H1 (cell line): ENCODE measurements at regions not wholly inside any gene's neighbourhood (a gene's known extent, or its start where the extent isn't known, plus 50 kb on each side); places are given as distances from the start of the nearest gene placed in this dataset.

Source experiments
- CTCF ChIA-PET: fragments of 300-600 bp; sonication (Branson Sonifier 250); formaldehyde crosslinking; loops from one replicate; lab custom pipeline; 2021; ENCODE audit not compliant: partially characterized antibody; lab: Charles Lee
- POLR2A ChIA-PET: fragments of 300-600 bp; sonication (Branson Sonifier 250); formaldehyde crosslinking; loops from one replicate; lab custom pipeline; 2021; ENCODE audit warnings: inconsistent platforms; ENCODE audit not compliant: partially characterized antibody; lab: Charles Lee
- DNase-seq, 2 experiments: peaks; one replicate each; pipeline versions ENCODE4 v3.0.0 to v3.0.0-alpha.2; 2010 to 2022; ENCODE audit warnings: low spot score in 2 of 2, low read depth in 1 of 2, mixed read lengths in 1 of 2
- FAIRE-seq: peaks from 2 replicates; lab custom pipeline; 2011; peaks lifted over from hg19 to GRCh38; lab: Jason Lieb, UNC
- H2AFZ ChIP-seq: 2 replicates; pipeline ENCODE4 v1.8.1; 2012; ENCODE audit warnings: low read length, inconsistent platforms
- H2AK5ac ChIP-seq: 2 replicates; pipeline ENCODE4 v1.6.1; 2013; ENCODE audit warnings: low read depth, low read length
- H2BK120ac ChIP-seq: replicated peaks from 2 replicates; pipeline ENCODE3; 2013; ENCODE audit warnings: low read depth, low read length, inconsistent platforms
- H2BK12ac ChIP-seq: 2 replicates; pipeline ENCODE4 v1.6.1; 2013; ENCODE audit warnings: low read depth, low read length
- H2BK15ac ChIP-seq: 2 replicates; pipeline ENCODE4 v1.6.1; 2013; ENCODE audit warnings: low read length
- H2BK20ac ChIP-seq: 2 replicates; pipeline ENCODE4 v1.6.1; 2013; ENCODE audit warnings: low read length
- H2BK5ac ChIP-seq: 2 replicates; pipeline ENCODE4 v1.6.1; 2013; ENCODE audit warnings: low read depth, low read length
- H3K14ac ChIP-seq: 2 replicates; pipeline ENCODE4 v1.6.1; 2013; ENCODE audit warnings: inconsistent platforms; ENCODE audit not compliant: insufficient read length
- H3K18ac ChIP-seq: 2 replicates; pipeline ENCODE4 v1.6.1; 2013; ENCODE audit warnings: low read length; ENCODE audit errors: extremely low read depth
- H3K23ac ChIP-seq: 2 replicates; pipeline ENCODE4 v1.6.1; 2013; ENCODE audit warnings: inconsistent platforms; ENCODE audit not compliant: insufficient read length
- H3K23me2 ChIP-seq: 2 replicates; pipeline ENCODE4 v1.6.1; 2013; ENCODE audit warnings: low read depth, low read length
- H3K27ac ChIP-seq: 2 replicates; pipeline ENCODE4 v1.6.1; 2011; ENCODE audit warnings: low read depth, low read length, inconsistent platforms
- H3K27me3 ChIP-seq, 4 experiments: replicated peaks in 1 of 4; 1 replicate in 1 of 4; 2 replicates in 3 of 4; pipeline versions ENCODE4 v1.6.1 to v1.8.1; 2011 to 2013; ENCODE audit warnings: low read length in 3 of 4, mild to moderate bottlenecking in 3 of 4, inconsistent platforms in 2 of 4, mixed read lengths in 2 of 4, moderate library complexity in 1 of 4; ENCODE audit not compliant: control insufficient read depth in 3 of 4, insufficient read depth in 3 of 4; ENCODE audit errors: extremely low read depth in 1 of 4
- H3K36me3 ChIP-seq, 4 experiments: 2 replicates each; pipeline versions ENCODE4 v1.6.1 to v1.8.1; 2011 to 2013; ENCODE audit warnings: mild to moderate bottlenecking in 4 of 4, low read length in 3 of 4, moderate library complexity in 2 of 4, control low read depth in 1 of 4, inconsistent platforms in 1 of 4; ENCODE audit not compliant: insufficient read depth in 4 of 4, control insufficient read depth in 2 of 4
- H3K4ac ChIP-seq: replicated peaks from 2 replicates; pipeline ENCODE3; 2013; ENCODE audit warnings: low read length, low read depth, mixed read lengths, inconsistent platforms; ENCODE audit not compliant: insufficient read length
- H3K4me1 ChIP-seq, 4 experiments: replicated peaks in 1 of 4; 1 replicate in 1 of 4; 2 replicates in 3 of 4; pipeline versions ENCODE4 v1.6.1 to v1.8.1; 2011 to 2013; ENCODE audit warnings: low read length in 3 of 4, inconsistent platforms in 2 of 4, mixed read lengths in 1 of 4; ENCODE audit not compliant: insufficient read depth in 4 of 4, control insufficient read depth in 3 of 4
- H3K4me2 ChIP-seq, 2 experiments: 2 replicates each; pipeline versions ENCODE4 v1.6.1 to v1.8.1; 2011 to 2013; ENCODE audit warnings: low read depth in 2 of 2, low read length in 2 of 2, control low read depth in 1 of 2, inconsistent platforms in 1 of 2, mild to moderate bottlenecking in 1 of 2; ENCODE audit not compliant: insufficient read depth in 1 of 2
- H3K4me3 ChIP-seq, 4 experiments: fragments of 200-600, 300-600 bp in 1 of 4; sonication (generic), shearing (Covaris generic), sonication (Bioruptor Twin) in 1 of 4; 2 replicates each; pipeline versions ENCODE4 v1.5.1 to v1.8.1; 2011 to 2016; ENCODE audit warnings: low read length in 4 of 4, low read depth in 3 of 4, control low read depth in 2 of 4, inconsistent platforms in 2 of 4, mild to moderate bottlenecking in 2 of 4, mixed read lengths in 1 of 4, moderate library complexity in 1 of 4; ENCODE audit not compliant: insufficient read depth in 2 of 4; ENCODE audit errors: extremely low read depth in 1 of 4
- H3K56ac ChIP-seq: replicated peaks from 2 replicates; pipeline ENCODE3; 2013; ENCODE audit warnings: low read depth, mild to moderate bottlenecking, mixed read lengths, low read length, inconsistent platforms; ENCODE audit not compliant: insufficient read length
- H3K79me1 ChIP-seq: 2 replicates; pipeline ENCODE4 v1.6.1; 2013; ENCODE audit warnings: low read depth, low read length, control low read depth
- H3K79me2 ChIP-seq, 2 experiments: 2 replicates each; pipeline versions ENCODE4 v1.6.1 to v1.8.1; 2012 to 2013; ENCODE audit warnings: low read length in 2 of 2, mild to moderate bottlenecking in 2 of 2, inconsistent platforms in 1 of 2; ENCODE audit not compliant: insufficient read depth in 2 of 2, control insufficient read depth in 1 of 2
- H3K9ac ChIP-seq, 4 experiments: replicated peaks in 1 of 4; 1 replicate in 1 of 4; 2 replicates in 3 of 4; pipeline versions ENCODE4 v1.6.1 to v1.8.1; 2011 to 2013; ENCODE audit warnings: low read depth in 3 of 4, low read length in 3 of 4, control low read depth in 2 of 4, mild to moderate bottlenecking in 2 of 4, moderate library complexity in 2 of 4, inconsistent platforms in 1 of 4; ENCODE audit errors: extremely low read depth in 1 of 4
- H3K9me3 ChIP-seq, 2 experiments: 2 replicates each; pipeline versions ENCODE4 v1.6.1 to v1.8.1; 2012 to 2013; ENCODE audit warnings: mild to moderate bottlenecking in 2 of 2, moderate library complexity in 2 of 2, control low read depth in 1 of 2, inconsistent platforms in 1 of 2, low read depth in 1 of 2, low read length in 1 of 2, mixed read lengths in 1 of 2; ENCODE audit not compliant: insufficient read depth in 2 of 2
- H4K20me1 ChIP-seq, 2 experiments: replicated peaks in 1 of 2; 2 replicates each; pipeline versions ENCODE3 to v1.8.1; 2011 to 2013; ENCODE audit warnings: inconsistent platforms in 2 of 2, low read length in 2 of 2, mild to moderate bottlenecking in 1 of 2; ENCODE audit not compliant: insufficient read depth in 2 of 2, control insufficient read depth in 1 of 2
- H4K5ac ChIP-seq: 2 replicates; pipeline ENCODE4 v1.6.1; 2013; ENCODE audit warnings: low read length, low read depth, mixed read lengths, inconsistent platforms; ENCODE audit not compliant: insufficient read length
- H4K8ac ChIP-seq: 2 replicates; pipeline ENCODE4 v1.8.0; 2013; ENCODE audit warnings: mild to moderate bottlenecking, moderate library complexity, low read length, inconsistent platforms; ENCODE audit not compliant: insufficient read depth; ENCODE audit errors: extremely low read depth
- H4K91ac ChIP-seq: replicated peaks from 2 replicates; pipeline ENCODE3; 2013; ENCODE audit warnings: low read length, mixed read lengths, inconsistent platforms; ENCODE audit not compliant: insufficient read length
- BACH1 ChIP-seq: IDR thresholded peaks from 2 replicates; pipeline ENCODE4 v1.6.1; 2012; ENCODE audit warnings: low read length, improper control_type of control experiment
- CHD2 ChIP-seq: IDR thresholded peaks from 2 replicates; pipeline ENCODE4 v1.6.1; 2012; ENCODE audit warnings: low read length, improper control_type of control experiment
- PHF8 ChIP-seq: fragments of 200-600 bp; sonication (generic); conservative IDR thresholded peaks from 2 replicates; pipeline ENCODE4 v1.7.1; 2012; ENCODE audit warnings: low read depth, mild to moderate bottlenecking, inconsistent platforms, low read length, moderate library complexity
- SRF ChIP-seq: IDR thresholded peaks from 2 replicates; pipeline ENCODE4 v1.6.1; 2011; ENCODE audit warnings: mild to moderate bottlenecking, low read depth, low read length, moderate library complexity

- H3K79me2 ChIP-seq, result no peaks in the 10 kb centered on the region
- H3K23ac ChIP-seq, result no peak overlapping the region
- POLR2A ChIA-PET, result no interaction called here
- no peak overlapping the region for H3K27ac ChIP-seq
- no peak overlapping the region for H3K4me3 ChIP-seq
- no peak overlapping the region for H4K5ac ChIP-seq
- H3K4ac ChIP-seq, result no peak overlapping the region
- no peak overlapping the region for H2AFZ ChIP-seq
- FAIRE-seq (no peak), DNase-seq (no peak)
- CTCF ChIA-PET, result interaction anchor here (1.1 kb wide), 1 partner anchor 14 kb away, joined by 3 read pairs; no protein-coding TSS in a partner anchor
- peaks cover 10 to 21% of the 10 kb centered on the region in 2 experiments; a peak in 3 of 4 replicates for H3K9me3 ChIP-seq
- no peak overlapping the region for H3K56ac ChIP-seq
- H4K8ac ChIP-seq, result no peak overlapping the region
- no peak overlapping the region for H2BK15ac ChIP-seq
- no peak overlapping the region for H2BK120ac ChIP-seq
- no peak overlapping the region for H3K18ac ChIP-seq
- no peak overlapping the region for H3K9ac ChIP-seq
- no peak overlapping the region for H4K91ac ChIP-seq
- H3K4me1 ChIP-seq, result no peaks in the 10 kb centered on the region
- H2BK12ac ChIP-seq, result no peak overlapping the region
- H2AK5ac ChIP-seq, result no peak overlapping the region
- H3K36me3 ChIP-seq, result no peaks in the 10 kb centered on the region
- no peaks in the 10 kb centered on the region for H4K20me1 ChIP-seq
- no peak overlapping the region for H2BK20ac ChIP-seq
- no peaks in the 10 kb centered on the region for H3K27me3 ChIP-seq
- H2BK5ac ChIP-seq, result no peak overlapping the region
- no peaks in the 10 kb centered on the region for H3K23me2 ChIP-seq
- H3K14ac ChIP-seq, result no peak overlapping the region
- H3K79me1 ChIP-seq, result no peaks in the 10 kb centered on the region
- no peak overlapping the region for H3K4me2 ChIP-seq
- no peak for TF ChIP-seq CHD2
- no peak for TF ChIP-seq BACH1
- TF ChIP-seq PHF8, result no peak
- no peak for TF ChIP-seq SRF
Observed at GRCh38 chr12:70149665-70150064, 93.6 kb upstream of the CNOT2 start.
